ENCODE measurements at regions not wholly inside any gene's neighbourhood (a gene's known extent, or its start where the extent isn't known, plus 50 kb on each side); places are given as distances from the start of the nearest gene placed in this dataset.
A peak's percentile ranks its signal among the peaks of the same experiment; 100 is the strongest.

GRCh38 chr7:22676385-22676784 is 50.6 kb upstream of the IL6 start:
- DNase-seq: no peak

GRCh38 chr7:22675917-22676343 is 51.1 kb upstream of the IL6 start:
- DNase-seq: no peak

GRCh38 chr7:22675421-22675820 is 51.6 kb upstream of the IL6 start:
- DNase-seq: no peak

GRCh38 chr7:22672846-22673680 is 53.9 kb upstream of the IL6 start:
- DNase-seq: no peak

GRCh38 chr7:22671177-22671879 is 55.7 kb upstream of the IL6 start:
- no peak for DNase-seq

GRCh38 chr7:22670422-22670815 is 56.6 kb upstream of the IL6 start:
- no peak for DNase-seq

GRCh38 chr7:22669692-22670421 is 57.1 kb upstream of the IL6 start:
- DNase-seq: no peak

GRCh38 chr7:22668971-22669401 is 58.0 kb upstream of the IL6 start:
- DNase-seq: no peak

GRCh38 chr7:22667562-22668239 is 59.3 kb upstream of the IL6 start:
- peak; percentile 29 for DNase-seq

- no peak for DNase-seq
Observed at GRCh38 chr7:22667187-22667561, 59.8 kb upstream of the IL6 start.

- DNase-seq: no peak
Observed at GRCh38 chr7:22666732-22667131, 60.3 kb upstream of the IL6 start.

GRCh38 chr7:22665923-22666322 is 61.1 kb upstream of the IL6 start:
- DNase-seq: no peak

- no peak for DNase-seq
Observed at GRCh38 chr7:22664988-22665798, 61.8 kb upstream of the IL6 start.

- no peak for DNase-seq
Observed at GRCh38 chr7:22663721-22664120, 63.3 kb upstream of the IL6 start.

GRCh38 chr7:22663357-22663718 is 63.7 kb upstream of the IL6 start:
- DNase-seq: no peak

- no peak for DNase-seq
Observed at GRCh38 chr7:22662556-22663356, 64.2 kb upstream of the IL6 start.

- DNase-seq: no peak
Observed at GRCh38 chr7:22662036-22662435, 65.0 kb upstream of the IL6 start.

GRCh38 chr7:22660732-22661131 is 66.3 kb upstream of the IL6 start:
- DNase-seq: no peak

- DNase-seq: no peak
Observed at GRCh38 chr7:22660293-22660692, 66.7 kb upstream of the IL6 start.

GRCh38 chr7:22659741-22660140 is 67.3 kb upstream of the IL6 start:
- no peak for DNase-seq

- DNase-seq: no peak
Observed at GRCh38 chr7:22658031-22658430, 69.0 kb upstream of the IL6 start.
